ENCODE measurements at regions not wholly inside any gene's neighbourhood (a gene's known extent, or its start where the extent isn't known, plus 50 kb on each side); places are given as distances from the start of the nearest gene placed in this dataset.

- H4K12ac ChIP-seq (ENCODE audit: low read depth, low read length) = no peak overlapping the region
- no peaks in the 10 kb centered on the region for H3K79me1 ChIP-seq (ENCODE audit: low read length)
- H4K8ac ChIP-seq (ENCODE audit: low read depth, low read length) = no peak overlapping the region
- H2BK5ac ChIP-seq (ENCODE audit: low read depth, low read length, poor library complexity) = no peak overlapping the region
- H2AFZ ChIP-seq (ENCODE audit: insufficient read depth, low read length, poor library complexity) = no peak overlapping the region
- H3K18ac ChIP-seq (ENCODE audit: low read length) = no peak overlapping the region
- H3K9me3 ChIP-seq (ENCODE audit: insufficient read depth, low read depth, low read length) = no peaks in the 10 kb centered on the region
- no peaks in the 10 kb centered on the region for H3K36me3 ChIP-seq (ENCODE audit: control insufficient read depth in 1 of 2, insufficient read depth in 2 of 2, low read length in 2 of 2)
- H3K14ac ChIP-seq (ENCODE audit: low read length) = no peak overlapping the region
- no peak overlapping the region for H3K4ac ChIP-seq (ENCODE audit: low read depth, low read length)
- H3K27me3 ChIP-seq (ENCODE audit: insufficient read depth, low read length) = no peaks in the 10 kb centered on the region
- H2BK120ac ChIP-seq (ENCODE audit: insufficient read depth, low read length, poor library complexity) = no peak overlapping the region
- no peak for DNase-seq
- H3K4me1 ChIP-seq (ENCODE audit: control insufficient read depth in 1 of 2, insufficient read depth in 2 of 2, low read length in 2 of 2) = no peaks in the 10 kb centered on the region
- H3K4me3 ChIP-seq (ENCODE audit: low read depth, low read length) = no peak overlapping the region
- H3K4me2 ChIP-seq (ENCODE audit: low read length) = no peak overlapping the region
- H3K23ac ChIP-seq (ENCODE audit: low read length) = no peak overlapping the region
- no peak overlapping the region for H3K27ac ChIP-seq (ENCODE audit: low read depth, low read length)
- no peak overlapping the region for H4K91ac ChIP-seq (ENCODE audit: low read depth, low read length)
- H2AK5ac ChIP-seq (ENCODE audit: low read length) = no peak overlapping the region
- H2BK12ac ChIP-seq (ENCODE audit: low read length) = no peak overlapping the region
- no peak overlapping the region for H3K9ac ChIP-seq (ENCODE audit: low read length)
- H3K79me2 ChIP-seq (ENCODE audit: control insufficient read depth, insufficient read depth, low read length, poor library complexity) = no peaks in the 10 kb centered on the region
These were observed 79.7 kb upstream of the ZNF280D start for GRCh38 chr15:56812961-56813360.

- no peak overlapping the region for H3K4me2 ChIP-seq (ENCODE audit: low read length)
- no peaks in the 10 kb centered on the region for H3K79me1 ChIP-seq (ENCODE audit: low read length)
- no peak overlapping the region for H3K27ac ChIP-seq (ENCODE audit: low read depth, low read length)
- no peak overlapping the region for H2BK120ac ChIP-seq (ENCODE audit: insufficient read depth, low read length, poor library complexity)
- no peaks in the 10 kb centered on the region for H3K9me3 ChIP-seq (ENCODE audit: insufficient read depth, low read depth, low read length)
- no peaks in the 10 kb centered on the region for H3K79me2 ChIP-seq (ENCODE audit: control insufficient read depth, insufficient read depth, low read length, poor library complexity)
- no peak for DNase-seq
- H3K4me1 ChIP-seq (ENCODE audit: control insufficient read depth in 1 of 2, insufficient read depth in 2 of 2, low read length in 2 of 2) = no peaks in the 10 kb centered on the region
- no peaks in the 10 kb centered on the region for H3K36me3 ChIP-seq (ENCODE audit: control insufficient read depth in 1 of 2, insufficient read depth in 2 of 2, low read length in 2 of 2)
- no peak overlapping the region for H2BK12ac ChIP-seq (ENCODE audit: low read length)
- no peaks in the 10 kb centered on the region for H3K27me3 ChIP-seq (ENCODE audit: insufficient read depth, low read length)
- H2BK5ac ChIP-seq (ENCODE audit: low read depth, low read length, poor library complexity) = no peak overlapping the region
- H4K8ac ChIP-seq (ENCODE audit: low read depth, low read length) = no peak overlapping the region
- H3K4ac ChIP-seq (ENCODE audit: low read depth, low read length) = no peak overlapping the region
- no peak overlapping the region for H3K23ac ChIP-seq (ENCODE audit: low read length)
- WGBS (ENCODE audit: extremely low coverage, insufficient coverage, insufficient read length) = no CpG with 5 or more reads among the region's 3 CpGs
- no peak overlapping the region for H3K9ac ChIP-seq (ENCODE audit: low read length)
- H3K4me3 ChIP-seq (ENCODE audit: low read depth, low read length) = no peak overlapping the region
- no peak overlapping the region for H4K12ac ChIP-seq (ENCODE audit: low read depth, low read length)
- H3K18ac ChIP-seq (ENCODE audit: low read length) = no peak overlapping the region
- no peak overlapping the region for H2AFZ ChIP-seq (ENCODE audit: insufficient read depth, low read length, poor library complexity)
- H4K91ac ChIP-seq (ENCODE audit: low read depth, low read length) = no peak overlapping the region
- no peak overlapping the region for H2AK5ac ChIP-seq (ENCODE audit: low read length)
- H3K14ac ChIP-seq (ENCODE audit: low read length) = no peak overlapping the region
These were observed 78.9 kb upstream of the ZNF280D start for GRCh38 chr15:56812221-56812620.

- Histone ChIP-seq H3K23ac (ENCODE audit: low read length) (no peak overlapping the region), H3K9me3 (ENCODE audit: insufficient read depth, low read depth, low read length) (no peaks in the 10 kb centered on the region), H3K79me2 (ENCODE audit: control insufficient read depth, insufficient read depth, low read length, poor library complexity) (no peaks in the 10 kb centered on the region), H4K8ac (ENCODE audit: low read depth, low read length) (no peak overlapping the region), H3K27me3 (ENCODE audit: insufficient read depth, low read length) (no peaks in the 10 kb centered on the region), H3K14ac (ENCODE audit: low read length) (no peak overlapping the region), H3K79me1 (ENCODE audit: low read length) (no peaks in the 10 kb centered on the region), H4K91ac (ENCODE audit: low read depth, low read length) (no peak overlapping the region), H2AFZ (ENCODE audit: insufficient read depth, low read length, poor library complexity) (no peak overlapping the region), H2AK5ac (ENCODE audit: low read length) (no peak overlapping the region), H2BK5ac (ENCODE audit: low read depth, low read length, poor library complexity) (no peak overlapping the region), H3K18ac (ENCODE audit: low read length) (no peak overlapping the region), H3K4ac (ENCODE audit: low read depth, low read length) (no peak overlapping the region), H3K36me3 (ENCODE audit: control insufficient read depth in 1 of 2, insufficient read depth in 2 of 2, low read length in 2 of 2) (no peaks in the 10 kb centered on the region), H3K4me1 (ENCODE audit: control insufficient read depth in 1 of 2, insufficient read depth in 2 of 2, low read length in 2 of 2) (no peaks in the 10 kb centered on the region), H3K4me3 (ENCODE audit: low read depth, low read length) (no peak overlapping the region), H2BK12ac (ENCODE audit: low read length) (no peak overlapping the region), H3K9ac (ENCODE audit: low read length) (no peak overlapping the region), H2BK120ac (ENCODE audit: insufficient read depth, low read length, poor library complexity) (no peak overlapping the region), H3K27ac (ENCODE audit: low read depth, low read length) (no peak overlapping the region), H4K12ac (ENCODE audit: low read depth, low read length) (no peak overlapping the region), H3K4me2 (ENCODE audit: low read length) (no peak overlapping the region)
- no CpG with 5 or more reads among the region's 4 CpGs for whole genome bisulfite sequencing (ENCODE audit: extremely low coverage, insufficient coverage, insufficient read length)
- DNase-seq = no peak
These were observed 78.3 kb upstream of the ZNF280D start for GRCh38 chr15:56811586-56811985.

GRCh38 chr15:56808160-56808559 is 74.9 kb upstream of the ZNF280D start:
- H3K4me2 ChIP-seq (ENCODE audit: low read length) = no peak overlapping the region
- no peak overlapping the region for H2BK5ac ChIP-seq (ENCODE audit: low read depth, low read length, poor library complexity)
- H3K27me3 ChIP-seq (ENCODE audit: insufficient read depth, low read length) = no peaks in the 10 kb centered on the region
- no peaks in the 10 kb centered on the region for H3K36me3 ChIP-seq (ENCODE audit: control insufficient read depth in 1 of 2, insufficient read depth in 2 of 2, low read length in 2 of 2)
- H4K8ac ChIP-seq (ENCODE audit: low read depth, low read length) = no peak overlapping the region
- H3K27ac ChIP-seq (ENCODE audit: low read depth, low read length) = no peak overlapping the region
- H3K4ac ChIP-seq (ENCODE audit: low read depth, low read length) = no peak overlapping the region
- H4K91ac ChIP-seq (ENCODE audit: low read depth, low read length) = no peak overlapping the region
- H3K9ac ChIP-seq (ENCODE audit: low read length) = no peak overlapping the region
- H3K79me1 ChIP-seq (ENCODE audit: low read length) = no peaks in the 10 kb centered on the region
- no peak overlapping the region for H3K23ac ChIP-seq (ENCODE audit: low read length)
- no peak overlapping the region for H2BK12ac ChIP-seq (ENCODE audit: low read length)
- no peak overlapping the region for H4K12ac ChIP-seq (ENCODE audit: low read depth, low read length)
- no peak overlapping the region for H2BK120ac ChIP-seq (ENCODE audit: insufficient read depth, low read length, poor library complexity)
- DNase-seq = no peak
- H3K4me1 ChIP-seq (ENCODE audit: control insufficient read depth in 1 of 2, insufficient read depth in 2 of 2, low read length in 2 of 2) = no peaks in the 10 kb centered on the region
- H3K18ac ChIP-seq (ENCODE audit: low read length) = no peak overlapping the region
- H3K14ac ChIP-seq (ENCODE audit: low read length) = no peak overlapping the region
- no peak overlapping the region for H3K4me3 ChIP-seq (ENCODE audit: low read depth, low read length)
- H3K79me2 ChIP-seq (ENCODE audit: control insufficient read depth, insufficient read depth, low read length, poor library complexity) = no peaks in the 10 kb centered on the region
- no peak overlapping the region for H2AFZ ChIP-seq (ENCODE audit: insufficient read depth, low read length, poor library complexity)
- no peaks in the 10 kb centered on the region for H3K9me3 ChIP-seq (ENCODE audit: insufficient read depth, low read depth, low read length)
- H2AK5ac ChIP-seq (ENCODE audit: low read length) = no peak overlapping the region

GRCh38 chr15:56806148-56806536 is 72.8 kb upstream of the ZNF280D start:
- WGBS (ENCODE audit: extremely low coverage, insufficient coverage, insufficient read length) = 100% methylated on average over 1 of the region's 2 CpGs
- Histone ChIP-seq H2AK5ac (ENCODE audit: low read length) (no peak overlapping the region), H2BK12ac (ENCODE audit: low read length) (no peak overlapping the region), H3K79me2 (ENCODE audit: control insufficient read depth, insufficient read depth, low read length, poor library complexity) (no peaks in the 10 kb centered on the region), H3K27me3 (ENCODE audit: insufficient read depth, low read length) (no peaks in the 10 kb centered on the region), H3K4ac (ENCODE audit: low read depth, low read length) (no peak overlapping the region), H3K4me1 (ENCODE audit: control insufficient read depth in 1 of 2, insufficient read depth in 2 of 2, low read length in 2 of 2) (no peaks in the 10 kb centered on the region), H3K14ac (ENCODE audit: low read length) (no peak overlapping the region), H4K12ac (ENCODE audit: low read depth, low read length) (no peak overlapping the region), H2BK120ac (ENCODE audit: insufficient read depth, low read length, poor library complexity) (no peak overlapping the region), H2AFZ (ENCODE audit: insufficient read depth, low read length, poor library complexity) (no peak overlapping the region), H3K23ac (ENCODE audit: low read length) (no peak overlapping the region), H4K8ac (ENCODE audit: low read depth, low read length) (no peak overlapping the region), H3K9ac (ENCODE audit: low read length) (no peak overlapping the region), H3K79me1 (ENCODE audit: low read length) (no peaks in the 10 kb centered on the region), H3K36me3 (ENCODE audit: control insufficient read depth in 1 of 2, insufficient read depth in 2 of 2, low read length in 2 of 2) (no peaks in the 10 kb centered on the region), H3K9me3 (ENCODE audit: insufficient read depth, low read depth, low read length) (no peaks in the 10 kb centered on the region), H3K4me2 (ENCODE audit: low read length) (no peak overlapping the region), H3K4me3 (ENCODE audit: low read depth, low read length) (no peak overlapping the region), H4K91ac (ENCODE audit: low read depth, low read length) (no peak overlapping the region), H2BK5ac (ENCODE audit: low read depth, low read length, poor library complexity) (no peak overlapping the region), H3K18ac (ENCODE audit: low read length) (no peak overlapping the region), H3K27ac (ENCODE audit: low read depth, low read length) (no peak overlapping the region)
- DNase-seq = peak in 1 of 2 donors; percentile 3
